ENCODE measurements at regions not wholly inside any gene's neighbourhood (a gene's known extent, or its start where the extent isn't known, plus 50 kb on each side); places are given as distances from the start of the nearest gene placed in this dataset.
"Not testable (repeated sequence)": the region's sequence is repeated elsewhere in the genome, so short reads cannot be mapped to it uniquely, and the experiment has no call there.

- Histone ChIP-seq H2AFZ (ENCODE audit: insufficient read depth, low read depth, low read length, poor library complexity, severe bottlenecking) (no peak overlapping the region), H3K79me2 (ENCODE audit: insufficient read depth, low read length) (no peaks in the 10 kb centered on the region), H4K20me1 (ENCODE audit: insufficient read depth, low read length) (no peaks in the 10 kb centered on the region), H3K36me3 (replicated peaks in 1 of 2; ENCODE audit: control insufficient read depth in 1 of 2, insufficient read depth in 2 of 2, low read length in 2 of 2) (no peaks in the 10 kb centered on the region), H3K4me1 (ENCODE audit: control insufficient read depth in 1 of 2, insufficient read depth in 2 of 2, low read length in 2 of 2) (no peaks in the 10 kb centered on the region), H3K27ac (ENCODE audit: low read depth in 1 of 2, low read length in 2 of 2) (no peak overlapping the region), H3K4me3 (replicated peaks in 1 of 3; ENCODE audit: low read depth in 2 of 3, low read length in 3 of 3) (no peak overlapping the region), H3K27me3 (ENCODE audit: control insufficient read depth in 2 of 2, insufficient read depth in 2 of 2, low read length in 2 of 2) (no peaks in the 10 kb centered on the region), H3K9me3 (replicated peaks in 1 of 2; ENCODE audit: control insufficient read depth in 1 of 2, insufficient read depth in 1 of 2, low read length in 2 of 2) (peaks cover 0 to 6% of the 10 kb centered on the region in 2 donors), H3K9ac (ENCODE audit: insufficient read depth, low read length, poor library complexity, severe bottlenecking) (no peak overlapping the region), H3K4me2 (replicated peaks; ENCODE audit: extremely low read depth, low read length, poor library complexity, severe bottlenecking) (no peak overlapping the region)
- Mint-ChIP-seq H3K36me3 (no peaks in the 10 kb centered on the region), H3K27me3 (ENCODE audit: low read depth in 3 of 3) (no peaks in the 10 kb centered on the region), H3K9me3 (peaks cover 3 to 11% (median 8%) of the 10 kb centered on the region in 7 donors), H3K4me3 (no peak overlapping the region), H3K4me1 (no peaks in the 10 kb centered on the region), H3K27ac (no peak overlapping the region)
- no peak for DNase-seq
- intact Hi-C loops (cut with micrococcal nuclease): no loop called here
- 84% methylated on average over 11 of the region's 18 CpGs for WGBS (ENCODE audit: insufficient coverage)
- no peak for TF ChIP-seq CTCF (IDR thresholded peaks at IDR 0.05)
Observed at GRCh38 chr14:45891417-45892080, 638.5 kb upstream of the MIS18BP1 start.

DNA sequence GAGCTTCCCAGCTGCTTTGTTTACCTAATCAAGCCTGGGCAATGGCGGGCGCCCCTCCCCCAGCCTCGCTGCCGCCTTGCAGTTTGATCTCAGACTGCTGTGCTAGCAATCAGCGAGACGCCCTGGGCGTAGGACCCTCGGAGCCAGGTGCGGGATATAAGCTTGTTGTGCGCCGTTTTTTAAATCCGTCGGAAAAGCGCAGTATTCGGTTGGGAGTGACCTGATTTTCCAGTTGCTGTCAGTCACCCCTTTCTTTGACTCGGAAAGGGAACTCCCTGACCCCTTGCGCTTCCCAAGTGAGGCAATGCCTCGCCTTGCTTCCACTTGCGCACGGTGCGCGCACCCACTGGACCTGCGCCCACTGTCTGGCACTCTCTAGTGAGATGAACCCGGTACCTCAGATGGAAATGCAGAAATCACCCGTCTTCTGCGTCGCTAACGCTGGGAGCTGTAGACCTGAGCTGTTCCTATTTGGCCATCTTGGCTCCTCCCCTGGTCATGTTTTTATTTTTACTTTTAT lies 635.8 kb upstream of the MIS18BP1 start:
- H3K4me3 Mint-ChIP-seq; H3K36me3 ChIP-seq (replicated peaks in 1 of 2; ENCODE audit: control insufficient read depth in 1 of 2, insufficient read depth in 2 of 2, low read length in 2 of 2); H3K4me1 ChIP-seq (ENCODE audit: control insufficient read depth in 1 of 2, insufficient read depth in 2 of 2, low read length in 2 of 2); H3K27ac ChIP-seq (ENCODE audit: low read depth in 1 of 2, low read length in 2 of 2); H3K9ac ChIP-seq (ENCODE audit: insufficient read depth, low read length, poor library complexity, severe bottlenecking); H3K4me3 ChIP-seq (replicated peaks in 1 of 3; ENCODE audit: low read depth in 2 of 3, low read length in 3 of 3); H3K79me2 ChIP-seq (ENCODE audit: insufficient read depth, low read length); H3K4me1 Mint-ChIP-seq; H3K27me3 Mint-ChIP-seq (ENCODE audit: low read depth in 3 of 3); H3K36me3 Mint-ChIP-seq; H3K4me2 ChIP-seq (replicated peaks; ENCODE audit: extremely low read depth, low read length, poor library complexity, severe bottlenecking); H3K27ac Mint-ChIP-seq; intact Hi-C loops (cut with micrococcal nuclease); H3K27me3 ChIP-seq (ENCODE audit: control insufficient read depth in 2 of 2, insufficient read depth in 2 of 2, low read length in 2 of 2); H2AFZ ChIP-seq (ENCODE audit: insufficient read depth, low read depth, low read length, poor library complexity, severe bottlenecking); H4K20me1 ChIP-seq (ENCODE audit: insufficient read depth, low read length); H3K9me3 ChIP-seq (replicated peaks in 1 of 2; ENCODE audit: control insufficient read depth in 1 of 2, insufficient read depth in 1 of 2, low read length in 2 of 2); DNase-seq: not testable (repeated sequence)
- 94% methylated on average over 20 of the region's 28 CpGs for WGBS (ENCODE audit: insufficient coverage)
- peaks cover 3 to 10% (median 8%) of the 10 kb centered on the region in 7 donors for H3K9me3 Mint-ChIP-seq

Data from CD14-positive monocyte (primary cell).